ENCODE measurements at regions not wholly inside any gene's neighbourhood (a gene's known extent, or its start where the extent isn't known, plus 50 kb on each side); places are given as distances from the start of the nearest gene placed in this dataset.

- H3K27ac ChIP-seq, result no peak overlapping the region
- no peak overlapping the region for H3K9ac ChIP-seq
- H3K4me1 ChIP-seq (ENCODE audit: insufficient read depth), result no peaks in the 10 kb centered on the region
- WGBS, 2 experiments (ENCODE audit: low coverage in 1 of 2, low lambda C conversion rate in 2 of 2, missing lambda C conversion rate in 2 of 2), result 94 to 96% methylated on average over 5 of the region's 5 CpGs
- no peaks in the 10 kb centered on the region for H3K27me3 ChIP-seq (replicated peaks; ENCODE audit: insufficient read depth)
- no peaks in the 10 kb centered on the region for H3F3A ChIP-seq (ENCODE audit: insufficient read depth)
- no peaks in the 10 kb centered on the region for H3K79me2 ChIP-seq (ENCODE audit: insufficient read depth)
- no peak for DNase-seq
- H2AFZ ChIP-seq, result no peak overlapping the region
- TF ChIP-seq EZH2phosphoT487 (IDR thresholded peaks at IDR 0.05; ENCODE audit: insufficient read depth, low read depth) (no peak), EZH2 (IDR thresholded peaks at IDR 0.05; ENCODE audit: insufficient read depth, poor library complexity, severe bottlenecking) (no peak)
- H3K4me2 ChIP-seq (ENCODE audit: unreplicated experiment), result no peak overlapping the region
- in situ Hi-C loops (cut with MboI), result loop anchor here (25.0 kb wide), 4 partner anchors 412 to 887 kb away; no protein-coding TSS in a partner anchor
- H4K20me1 ChIP-seq (ENCODE audit: insufficient read depth), result no peaks in the 10 kb centered on the region
- no peaks in the 10 kb centered on the region; the same call in 1 of the 2 replicates for H3K9me2 ChIP-seq (ENCODE audit: insufficient read depth)
- peaks cover 3% of the 10 kb centered on the region for H3K9me3 ChIP-seq (ENCODE audit: low read depth)
- H3K36me3 ChIP-seq (ENCODE audit: low read depth), result no peaks in the 10 kb centered on the region
- H3K4me3 ChIP-seq, result no peak overlapping the region
These were observed 518.4 kb upstream of the SPHKAP start for GRCh38 chr2:228699888-228700287.

GRCh38 chr2:228699400-228699799 lies 517.9 kb upstream of the SPHKAP start:
- H3F3A ChIP-seq (ENCODE audit: insufficient read depth), result no peaks in the 10 kb centered on the region
- H3K9me3 ChIP-seq (ENCODE audit: low read depth), result peaks cover 3% of the 10 kb centered on the region
- H3K27ac ChIP-seq, result no peak overlapping the region
- 20 to 22% methylated on average over 5 of the region's 5 CpGs for WGBS, 2 experiments (ENCODE audit: low coverage in 1 of 2, low lambda C conversion rate in 2 of 2, missing lambda C conversion rate in 2 of 2)
- no peak overlapping the region for H3K4me3 ChIP-seq
- no peaks in the 10 kb centered on the region for H4K20me1 ChIP-seq (ENCODE audit: insufficient read depth)
- H2AFZ ChIP-seq, result no peak overlapping the region
- no peak overlapping the region for H3K4me2 ChIP-seq (ENCODE audit: unreplicated experiment)
- H3K9me2 ChIP-seq (ENCODE audit: insufficient read depth), result no peaks in the 10 kb centered on the region; the same call in 1 of the 2 replicates
- no peaks in the 10 kb centered on the region for H3K4me1 ChIP-seq (ENCODE audit: insufficient read depth)
- in situ Hi-C loops (cut with MboI), result loop anchor here (25.0 kb wide), 4 partner anchors 413 to 888 kb away; no protein-coding TSS in a partner anchor
- no peaks in the 10 kb centered on the region for H3K36me3 ChIP-seq (ENCODE audit: low read depth)
- TF ChIP-seq EZH2 (IDR thresholded peaks at IDR 0.05; ENCODE audit: insufficient read depth, poor library complexity, severe bottlenecking) (no peak), EZH2phosphoT487 (IDR thresholded peaks at IDR 0.05; ENCODE audit: insufficient read depth, low read depth) (no peak)
- DNase-seq, result peak; percentile 34
- no peak overlapping the region for H3K9ac ChIP-seq
- H3K27me3 ChIP-seq (replicated peaks; ENCODE audit: insufficient read depth), result no peaks in the 10 kb centered on the region
- no peaks in the 10 kb centered on the region for H3K79me2 ChIP-seq (ENCODE audit: insufficient read depth)

- Histone ChIP-seq H3K4me3 (no peak overlapping the region), H3K9me3 (ENCODE audit: low read depth) (peaks cover 3% of the 10 kb centered on the region), H3K4me2 (ENCODE audit: unreplicated experiment) (no peak overlapping the region), H3F3A (ENCODE audit: insufficient read depth) (no peaks in the 10 kb centered on the region), H3K27me3 (replicated peaks; ENCODE audit: insufficient read depth) (no peaks in the 10 kb centered on the region), H2AFZ (no peak overlapping the region), H3K9ac (no peak overlapping the region), H3K79me2 (ENCODE audit: insufficient read depth) (no peaks in the 10 kb centered on the region), H3K27ac (no peak overlapping the region), H3K36me3 (ENCODE audit: low read depth) (no peaks in the 10 kb centered on the region), H3K4me1 (ENCODE audit: insufficient read depth) (no peaks in the 10 kb centered on the region), H3K9me2 (ENCODE audit: insufficient read depth) (no peaks in the 10 kb centered on the region; the same call in 1 of the 2 replicates), H4K20me1 (ENCODE audit: insufficient read depth) (no peaks in the 10 kb centered on the region)
- WGBS, 2 experiments (ENCODE audit: low coverage in 1 of 2, low lambda C conversion rate in 2 of 2, missing lambda C conversion rate in 2 of 2), result 87 to 88% methylated on average over 3 of the region's 3 CpGs
- in situ Hi-C loops (cut with MboI), result loop anchor here (25.0 kb wide), 4 partner anchors 413 to 888 kb away; no protein-coding TSS in a partner anchor
- no peak for DNase-seq
- TF ChIP-seq EZH2 (IDR thresholded peaks at IDR 0.05; ENCODE audit: insufficient read depth, poor library complexity, severe bottlenecking), result no peak
- no peak for TF ChIP-seq EZH2phosphoT487 (IDR thresholded peaks at IDR 0.05; ENCODE audit: insufficient read depth, low read depth)
These were observed 517.5 kb upstream of the SPHKAP start for GRCh38 chr2:228698963-228699362.

GRCh38 chr2:228697456-228697855 lies 516.0 kb upstream of the SPHKAP start:
- no peak for DNase-seq
- H3K9me2 ChIP-seq (ENCODE audit: insufficient read depth), result no peaks in the 10 kb centered on the region; the same call in 1 of the 2 replicates
- no peaks in the 10 kb centered on the region for H3K27me3 ChIP-seq (replicated peaks; ENCODE audit: insufficient read depth)
- no peaks in the 10 kb centered on the region for H3K36me3 ChIP-seq (ENCODE audit: low read depth)
- H3K4me3 ChIP-seq, result no peak overlapping the region
- 88 to 96% methylated on average over 3 of the region's 3 CpGs for WGBS, 2 experiments (ENCODE audit: low coverage in 1 of 2, low lambda C conversion rate in 2 of 2, missing lambda C conversion rate in 2 of 2)
- H4K20me1 ChIP-seq (ENCODE audit: insufficient read depth), result no peaks in the 10 kb centered on the region
- H3K79me2 ChIP-seq (ENCODE audit: insufficient read depth), result no peaks in the 10 kb centered on the region
- H3K9ac ChIP-seq, result no peak overlapping the region
- in situ Hi-C loops (cut with MboI), result loop anchor here (25.0 kb wide), 4 partner anchors 415 to 890 kb away; no protein-coding TSS in a partner anchor
- H3K27ac ChIP-seq, result no peak overlapping the region
- no peak overlapping the region for H3K4me2 ChIP-seq (ENCODE audit: unreplicated experiment)
- no peak overlapping the region for H2AFZ ChIP-seq
- peaks cover 3% of the 10 kb centered on the region for H3K9me3 ChIP-seq (ENCODE audit: low read depth)
- no peaks in the 10 kb centered on the region for H3K4me1 ChIP-seq (ENCODE audit: insufficient read depth)
- TF ChIP-seq EZH2phosphoT487 (IDR thresholded peaks at IDR 0.05; ENCODE audit: insufficient read depth, low read depth) (no peak), EZH2 (IDR thresholded peaks at IDR 0.05; ENCODE audit: insufficient read depth, poor library complexity, severe bottlenecking) (no peak)
- H3F3A ChIP-seq (ENCODE audit: insufficient read depth), result no peaks in the 10 kb centered on the region
